Neural cell (in vitro differentiated cells): ENCODE measurements at regions not wholly inside any gene's neighbourhood (a gene's known extent, or its start where the extent isn't known, plus 50 kb on each side); places are given as distances from the start of the nearest gene placed in this dataset.

ENCODE experiments used
- CTCF ChIP-seq: fragments of 450-650 bp; IDR thresholded peaks from 2 replicates; pipeline ENCODE4 v1.5.1; 2014; ENCODE audit warnings: antibody characterized with exemption, mild to moderate bottlenecking, moderate library complexity; ENCODE audit not compliant: poor library complexity, severe bottlenecking
- EP300 ChIP-seq: fragments of 450-650 bp; conservative IDR thresholded peaks from 2 replicates; pipeline ENCODE4 v1.6.1; 2014; ENCODE audit warnings: antibody characterized with exemption, mild to moderate bottlenecking, moderate library complexity; ENCODE audit not compliant: poor library complexity, severe bottlenecking
- POLR2AphosphoS5 ChIP-seq: IDR thresholded peaks from 2 replicates; pipeline ENCODE4 v1.6.1; 2012
- SMC3 ChIP-seq: fragments of 450-650 bp; conservative IDR thresholded peaks from 2 replicates; pipeline ENCODE4 v1.6.1; 2014; ENCODE audit warnings: antibody characterized with exemption, mild to moderate bottlenecking, moderate library complexity; ENCODE audit not compliant: poor library complexity
- TF ChIP-seq, protein P1 (sequence below): IDR thresholded peaks from 2 replicates; pipeline ENCODE4 v1.6.1; 2012; ENCODE audit warnings: borderline replicate concordance

DNA sequence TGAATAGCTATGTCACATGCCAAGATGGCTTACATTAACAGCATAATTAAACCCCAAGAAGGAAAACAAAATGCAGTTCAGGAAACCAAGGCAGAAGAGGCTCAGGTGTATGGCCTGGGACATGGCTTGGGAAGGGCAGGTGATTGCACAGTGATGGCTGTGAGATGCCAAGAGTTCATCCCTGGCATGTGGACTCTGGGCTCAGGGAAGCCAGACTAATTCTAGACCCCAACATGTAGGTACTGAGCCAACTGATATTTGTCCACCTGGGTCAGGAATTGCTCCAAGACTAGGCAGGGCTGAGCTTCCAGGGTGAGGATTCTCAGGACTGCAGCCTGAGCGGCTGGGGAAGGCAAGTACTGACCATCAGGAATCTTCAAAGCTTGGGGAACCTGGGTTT, 218.4 kb upstream of the PIK3R1 start:
- no peak for TF ChIP-seq SMC3
- no peak for TF ChIP-seq POLR2AphosphoS5
- TF ChIP-seq, protein P1, sequence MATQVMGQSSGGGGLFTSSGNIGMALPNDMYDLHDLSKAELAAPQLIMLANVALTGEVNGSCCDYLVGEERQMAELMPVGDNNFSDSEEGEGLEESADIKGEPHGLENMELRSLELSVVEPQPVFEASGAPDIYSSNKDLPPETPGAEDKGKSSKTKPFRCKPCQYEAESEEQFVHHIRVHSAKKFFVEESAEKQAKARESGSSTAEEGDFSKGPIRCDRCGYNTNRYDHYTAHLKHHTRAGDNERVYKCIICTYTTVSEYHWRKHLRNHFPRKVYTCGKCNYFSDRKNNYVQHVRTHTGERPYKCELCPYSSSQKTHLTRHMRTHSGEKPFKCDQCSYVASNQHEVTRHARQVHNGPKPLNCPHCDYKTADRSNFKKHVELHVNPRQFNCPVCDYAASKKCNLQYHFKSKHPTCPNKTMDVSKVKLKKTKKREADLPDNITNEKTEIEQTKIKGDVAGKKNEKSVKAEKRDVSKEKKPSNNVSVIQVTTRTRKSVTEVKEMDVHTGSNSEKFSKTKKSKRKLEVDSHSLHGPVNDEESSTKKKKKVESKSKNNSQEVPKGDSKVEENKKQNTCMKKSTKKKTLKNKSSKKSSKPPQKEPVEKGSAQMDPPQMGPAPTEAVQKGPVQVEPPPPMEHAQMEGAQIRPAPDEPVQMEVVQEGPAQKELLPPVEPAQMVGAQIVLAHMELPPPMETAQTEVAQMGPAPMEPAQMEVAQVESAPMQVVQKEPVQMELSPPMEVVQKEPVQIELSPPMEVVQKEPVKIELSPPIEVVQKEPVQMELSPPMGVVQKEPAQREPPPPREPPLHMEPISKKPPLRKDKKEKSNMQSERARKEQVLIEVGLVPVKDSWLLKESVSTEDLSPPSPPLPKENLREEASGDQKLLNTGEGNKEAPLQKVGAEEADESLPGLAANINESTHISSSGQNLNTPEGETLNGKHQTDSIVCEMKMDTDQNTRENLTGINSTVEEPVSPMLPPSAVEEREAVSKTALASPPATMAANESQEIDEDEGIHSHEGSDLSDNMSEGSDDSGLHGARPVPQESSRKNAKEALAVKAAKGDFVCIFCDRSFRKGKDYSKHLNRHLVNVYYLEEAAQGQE: no peak
- TF ChIP-seq CTCF: no peak
- TF ChIP-seq EP300: no peak
